Nucleus accumbens (tissue), 56 donors: ENCODE measurements at regions not wholly inside any gene's neighbourhood (a gene's known extent, or its start where the extent isn't known, plus 50 kb on each side); places are given as distances from the start of the nearest gene placed in this dataset.
"Not testable (repeated sequence)": the region's sequence is repeated elsewhere in the genome, so short reads cannot be mapped to it uniquely, and the experiment has no call there.

Experiments used
- DNase-seq, 56 donors: peaks; one replicate each; lab custom pipeline; 2025; lab: John Stamatoyannopoulos, UW

- no peak for DNase-seq
Measured at GRCh38 chr16:72658888-72659717, 388.8 kb downstream of the ZFHX3 start.

DNA sequence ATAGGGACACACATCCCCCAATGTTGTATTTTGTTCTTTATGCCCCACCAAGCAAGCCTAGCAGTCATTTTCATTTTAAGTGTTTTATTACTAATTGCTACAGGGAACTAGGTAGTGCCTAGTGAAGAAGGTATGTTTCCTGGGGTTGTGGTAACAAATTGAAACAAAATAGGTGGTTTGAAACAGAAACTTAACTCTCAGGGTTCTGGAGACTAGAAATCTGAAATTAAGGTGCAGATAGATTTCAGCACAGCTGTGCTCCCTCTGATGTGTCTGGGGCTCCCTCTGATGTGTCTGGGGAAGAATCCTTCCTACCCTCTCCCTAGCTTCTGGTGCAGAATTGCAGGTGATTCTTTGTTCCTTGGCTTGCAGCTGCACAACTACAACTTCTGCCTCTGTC is 390.1 kb downstream of the ZFHX3 start:
- DNase-seq: no peak

DNA sequence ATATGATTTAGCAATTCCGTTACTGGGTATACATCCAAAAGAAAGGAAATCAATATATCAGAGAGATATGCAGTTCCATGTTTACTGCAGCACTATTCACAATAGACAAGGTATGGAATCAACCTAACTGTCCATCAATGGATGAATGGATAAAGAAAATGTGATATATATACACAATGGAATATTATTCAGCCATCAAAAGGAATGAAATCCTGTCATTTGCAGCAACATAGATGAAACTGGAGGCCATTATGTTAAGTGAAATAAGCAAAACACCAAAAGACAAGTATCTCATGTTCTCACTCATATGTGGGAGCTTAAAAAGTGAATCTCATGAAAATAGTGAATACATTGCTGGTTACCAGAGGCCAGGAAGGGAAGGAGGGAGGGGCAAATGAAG is 390.8 kb downstream of the ZFHX3 start:
- no peak for DNase-seq

DNA sequence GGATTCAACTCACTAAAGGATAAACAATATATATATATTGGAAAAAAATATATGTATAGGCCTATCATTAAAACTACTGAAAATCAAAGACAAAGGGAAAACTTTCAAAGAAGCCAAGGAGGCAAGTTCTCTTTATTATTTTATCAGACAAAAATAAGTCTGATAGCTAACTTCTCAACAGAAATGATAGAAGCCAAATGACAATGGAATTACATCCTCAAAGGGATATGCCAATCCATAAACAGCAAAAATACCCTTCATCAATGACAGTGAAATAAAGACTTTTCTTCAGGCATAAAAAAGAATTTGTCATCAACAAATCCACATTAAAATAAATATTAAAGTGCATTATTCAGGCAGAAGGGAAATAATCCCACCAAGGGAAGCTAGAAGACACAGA is 393.4 kb downstream of the ZFHX3 start:
- DNase-seq: no peak

- no peak for DNase-seq
Measured at GRCh38 chr16:72649254-72649944, 398.5 kb downstream of the ZFHX3 start.

DNA sequence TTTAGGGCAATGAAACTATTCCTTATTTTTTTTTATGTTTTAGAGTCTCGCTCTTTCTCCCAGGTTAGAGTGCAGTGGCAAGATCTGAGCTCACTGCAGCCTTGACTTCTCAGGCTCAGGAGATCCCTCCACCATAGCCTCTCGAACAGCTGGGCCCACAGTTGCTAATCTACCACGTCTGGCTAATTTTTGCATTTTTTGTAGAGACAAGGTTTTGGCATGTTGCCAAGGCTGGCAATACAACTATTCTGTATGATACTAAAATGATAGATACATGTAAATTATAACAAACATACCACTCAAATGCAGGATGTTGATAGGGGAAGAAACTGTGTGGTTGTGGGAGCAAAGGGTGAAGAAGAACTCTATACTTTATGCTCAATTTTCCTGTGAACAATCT is 401.3 kb downstream of the ZFHX3 start:
- no peak for DNase-seq

DNA sequence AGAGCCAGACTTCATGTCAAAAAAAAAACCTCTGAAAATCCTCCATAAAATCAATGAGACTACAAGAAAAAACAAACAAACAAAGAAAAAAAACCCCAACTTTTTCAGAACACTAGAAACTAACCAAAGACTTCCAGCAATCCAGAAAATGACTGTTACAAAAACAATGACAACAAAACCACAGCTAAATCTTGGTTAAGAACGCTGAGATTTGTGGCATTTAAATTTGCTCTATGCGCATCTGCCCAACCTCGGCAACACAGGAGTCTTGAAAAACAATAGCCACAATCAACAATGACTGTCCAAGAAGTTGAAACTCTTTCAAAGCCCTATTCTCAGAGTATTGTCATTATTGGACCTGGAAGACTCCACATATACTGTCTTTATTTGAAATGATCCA is 402.4 kb downstream of the ZFHX3 start:
- no peak for DNase-seq

GRCh38 chr16:72644911-72645310 is 403.0 kb downstream of the ZFHX3 start:
- DNase-seq: no peak

GRCh38 chr16:72639494-72639893 is 408.4 kb downstream of the ZFHX3 start:
- no peak for DNase-seq

- no peak for DNase-seq
Measured at GRCh38 chr16:72637306-72637705, 410.6 kb downstream of the ZFHX3 start.

- no peak for DNase-seq
Measured at GRCh38 chr16:72635694-72636093, 412.2 kb downstream of the ZFHX3 start.

GRCh38 chr16:72635104-72635503 is 412.8 kb downstream of the ZFHX3 start:
- DNase-seq: no peak

DNA sequence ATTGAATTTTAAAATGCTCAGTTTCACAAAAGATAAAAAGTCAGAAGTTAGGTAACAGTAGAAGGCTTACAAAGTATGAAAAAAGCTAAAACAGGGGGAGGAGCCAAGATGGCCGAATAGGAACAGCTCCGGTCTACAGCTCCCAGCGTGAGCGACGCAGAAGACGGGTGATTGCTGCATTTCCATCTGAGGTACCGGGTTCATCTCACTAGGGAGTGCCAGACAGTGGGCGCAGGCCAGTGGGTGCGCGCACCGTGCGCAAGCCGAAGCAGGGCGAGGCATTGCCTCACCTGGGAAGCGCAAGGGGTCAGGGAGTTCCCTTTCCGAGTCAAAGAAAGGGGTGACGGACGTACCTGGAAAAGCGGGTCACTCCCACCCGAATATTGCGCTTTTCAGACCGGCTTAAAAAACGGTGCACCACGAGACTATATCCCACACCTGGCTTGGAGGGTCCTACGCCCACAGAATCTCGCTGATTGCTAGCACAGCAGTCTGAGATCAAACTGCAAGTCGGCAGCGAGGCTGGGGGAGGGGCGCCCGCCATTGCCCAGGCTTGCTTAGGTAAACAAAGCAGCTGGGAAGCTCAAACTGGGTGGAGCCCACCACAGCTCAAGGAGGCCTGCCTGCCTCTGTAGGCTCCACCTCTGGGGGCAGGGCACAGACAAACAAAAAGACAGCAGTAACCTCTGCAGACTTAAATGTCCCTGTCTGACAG is 420.6 kb downstream of the ZFHX3 start:
- DNase-seq: not testable (repeated sequence)

DNA sequence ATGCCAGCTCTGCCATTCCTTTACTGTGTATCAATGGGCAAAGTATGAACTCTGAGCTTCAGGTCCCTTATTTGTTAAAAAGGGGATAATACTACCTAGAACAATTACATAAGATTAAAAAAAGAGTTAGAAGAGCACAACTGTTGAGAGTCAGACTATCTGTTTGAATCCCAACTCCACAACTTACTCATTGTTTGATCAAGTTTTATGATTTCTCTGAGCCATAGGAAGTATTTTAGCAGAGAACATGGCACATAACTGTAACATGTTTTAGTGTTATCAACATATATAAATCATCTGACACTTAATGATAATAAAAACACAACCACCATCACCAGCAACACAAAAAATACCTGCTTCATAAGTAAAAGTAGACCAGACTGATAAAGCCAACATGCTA is 421.3 kb downstream of the ZFHX3 start:
- DNase-seq: no peak

DNA sequence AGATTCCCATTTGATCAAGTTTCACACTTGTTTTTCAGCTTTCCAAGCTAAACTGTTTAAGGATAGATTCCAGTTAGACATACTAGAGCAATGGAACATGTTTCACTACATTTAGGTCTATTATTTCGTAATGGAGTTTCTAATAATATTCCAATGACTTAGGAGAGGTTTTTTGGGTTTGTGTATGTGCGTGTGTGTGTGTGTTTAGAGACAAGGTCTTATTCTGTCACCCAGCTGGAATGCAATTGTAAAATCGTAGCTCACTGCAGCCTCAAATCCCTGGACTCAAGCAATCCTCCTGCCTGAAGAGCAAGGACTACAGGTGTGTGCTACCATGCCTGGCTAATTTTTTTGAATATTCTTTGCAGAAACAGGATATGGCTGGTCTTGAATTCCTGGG is 426.3 kb downstream of the ZFHX3 start:
- no peak for DNase-seq

DNA sequence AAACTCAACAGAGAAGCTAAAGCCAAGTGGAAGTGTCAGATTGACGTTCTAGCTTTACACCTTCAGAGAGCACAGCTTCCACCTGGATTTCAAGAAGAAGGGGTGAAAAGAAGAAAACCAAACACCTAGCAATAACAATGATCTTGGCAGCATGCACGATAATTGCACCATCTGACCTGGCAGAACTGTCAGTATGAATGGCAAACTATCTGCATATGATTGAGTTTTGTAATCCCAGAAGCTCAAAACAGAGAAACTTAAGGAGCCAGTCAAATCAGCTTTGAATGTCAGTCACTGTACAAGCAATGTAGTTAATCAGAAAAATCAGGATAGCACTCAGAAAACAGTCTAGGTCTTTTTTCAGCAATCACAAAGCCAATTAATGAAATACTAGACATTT is 427.1 kb downstream of the ZFHX3 start:
- DNase-seq: no peak

- no peak for DNase-seq
Measured at GRCh38 chr16:72620348-72620747, 427.6 kb downstream of the ZFHX3 start.

GRCh38 chr16:72615856-72616255 is 432.1 kb downstream of the ZFHX3 start:
- no peak for DNase-seq

GRCh38 chr16:72612718-72613117 is 435.2 kb downstream of the ZFHX3 start:
- no peak for DNase-seq

DNA sequence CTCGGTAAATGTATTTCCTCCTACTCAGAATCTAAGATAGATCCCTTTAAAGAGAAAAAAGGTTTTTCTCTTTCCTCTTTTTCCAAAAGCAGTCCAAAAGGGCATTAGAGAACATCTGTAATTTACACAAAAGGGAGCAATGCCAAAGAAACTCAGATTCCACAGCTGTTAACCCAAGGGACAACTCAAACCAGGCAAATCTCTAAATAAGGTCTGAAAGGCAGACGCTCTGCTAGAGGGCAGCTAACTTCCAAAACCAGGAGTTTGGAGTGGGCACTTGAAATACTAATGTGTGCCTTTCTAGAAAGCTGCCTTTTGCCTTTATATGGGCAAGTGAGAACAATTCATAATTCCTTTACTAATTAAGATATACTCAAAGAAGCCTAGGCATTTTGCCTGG is 435.7 kb downstream of the ZFHX3 start:
- DNase-seq: no peak

DNA sequence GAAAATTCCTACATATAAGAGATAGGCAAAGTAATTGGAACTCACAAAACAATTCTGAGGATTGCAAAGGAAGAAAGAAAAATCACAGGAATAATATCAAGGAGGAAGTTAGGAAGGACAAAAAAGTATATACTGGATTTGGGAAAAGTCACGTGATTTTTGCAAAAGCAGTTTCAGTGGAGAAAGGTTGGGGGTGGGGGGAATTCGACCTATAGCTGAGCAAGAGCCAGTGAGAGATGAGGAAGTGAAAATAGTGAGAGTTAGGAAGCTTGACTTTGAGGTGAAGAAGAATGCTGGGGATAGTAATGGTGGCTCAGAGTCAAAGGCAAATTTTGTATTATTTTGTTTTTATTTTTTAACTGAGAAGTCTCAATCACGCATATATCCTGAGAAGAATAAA is 438.0 kb upstream of the PMFBP1 start:
- no peak for DNase-seq

- no peak for DNase-seq
Measured at GRCh38 chr16:72609066-72609465, 437.1 kb upstream of the PMFBP1 start.
